ENCODE measurements at regions not wholly inside any gene's neighbourhood (a gene's known extent, or its start where the extent isn't known, plus 50 kb on each side); places are given as distances from the start of the nearest gene placed in this dataset.

DNA sequence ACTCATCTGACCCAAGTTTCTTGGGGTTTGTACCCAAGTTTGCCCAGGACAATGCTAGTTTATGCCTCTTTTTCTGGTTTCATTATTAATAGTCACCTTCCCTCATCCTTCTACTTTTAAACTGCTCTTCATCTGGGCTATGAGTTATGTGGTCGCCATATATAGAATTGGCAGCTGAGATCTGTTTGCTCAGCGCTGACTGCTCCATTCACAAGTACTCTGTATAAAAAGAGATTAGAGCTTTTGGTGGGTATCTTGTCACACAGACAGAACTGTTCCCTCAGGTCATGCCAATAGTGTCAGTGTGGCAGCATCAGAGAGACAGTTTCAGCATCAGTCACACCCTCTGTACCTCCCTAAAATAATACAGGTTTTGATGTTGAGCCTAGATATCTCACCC lies 326.0 kb downstream of the RAB38 start:
- Histone ChIP-seq H3K9ac (ENCODE audit: low read length) (no peak overlapping the region), H3K4me1 (ENCODE audit: low read length) (no peaks in the 10 kb centered on the region), H3K27ac (ENCODE audit: low read length) (no peak overlapping the region), H3K79me2 (ENCODE audit: low read length) (no peaks in the 10 kb centered on the region), H3K4me3 (ENCODE audit: low read length) (no peak overlapping the region), H3K9me3 (ENCODE audit: insufficient read depth, low read length) (no peaks in the 10 kb centered on the region), H2AFZ (ENCODE audit: low read depth, low read length) (no peak overlapping the region), H3K36me3 (replicated peaks; ENCODE audit: low read depth, low read length) (no peaks in the 10 kb centered on the region), H3K4me2 (ENCODE audit: low read length) (no peak overlapping the region), H3K27me3 (ENCODE audit: low read depth, low read length) (no peaks in the 10 kb centered on the region), H4K20me1 (ENCODE audit: insufficient read depth, low read length) (no peaks in the 10 kb centered on the region)
- TF ChIP-seq EZH2phosphoT487 (IDR thresholded peaks at IDR 0.05; ENCODE audit: low read depth) (no peak), CTCF (IDR thresholded peaks at IDR 0.05; ENCODE audit: low read depth, low read length) (no peak)

- Histone ChIP-seq H3K4me1 (ENCODE audit: low read length) (no peaks in the 10 kb centered on the region), H3K27ac (ENCODE audit: low read length) (no peak overlapping the region), H4K20me1 (ENCODE audit: insufficient read depth, low read length) (no peaks in the 10 kb centered on the region), H3K27me3 (ENCODE audit: low read depth, low read length) (no peaks in the 10 kb centered on the region), H3K79me2 (ENCODE audit: low read length) (no peaks in the 10 kb centered on the region), H3K4me3 (ENCODE audit: low read length) (no peak overlapping the region), H2AFZ (ENCODE audit: low read depth, low read length) (no peak overlapping the region), H3K36me3 (replicated peaks; ENCODE audit: low read depth, low read length) (no peaks in the 10 kb centered on the region), H3K9me3 (ENCODE audit: insufficient read depth, low read length) (peaks cover 12% of the 10 kb centered on the region; the same call in 1 of the 2 replicates), H3K9ac (ENCODE audit: low read length) (no peak overlapping the region), H3K4me2 (ENCODE audit: low read length) (no peak overlapping the region)
- TF ChIP-seq CTCF (IDR thresholded peaks at IDR 0.05; ENCODE audit: low read depth, low read length), result no peak
- no peak for TF ChIP-seq EZH2phosphoT487 (IDR thresholded peaks at IDR 0.05; ENCODE audit: low read depth)
These were observed 334.5 kb downstream of the RAB38 start for GRCh38 chr11:87840786-87841185.

DNA sequence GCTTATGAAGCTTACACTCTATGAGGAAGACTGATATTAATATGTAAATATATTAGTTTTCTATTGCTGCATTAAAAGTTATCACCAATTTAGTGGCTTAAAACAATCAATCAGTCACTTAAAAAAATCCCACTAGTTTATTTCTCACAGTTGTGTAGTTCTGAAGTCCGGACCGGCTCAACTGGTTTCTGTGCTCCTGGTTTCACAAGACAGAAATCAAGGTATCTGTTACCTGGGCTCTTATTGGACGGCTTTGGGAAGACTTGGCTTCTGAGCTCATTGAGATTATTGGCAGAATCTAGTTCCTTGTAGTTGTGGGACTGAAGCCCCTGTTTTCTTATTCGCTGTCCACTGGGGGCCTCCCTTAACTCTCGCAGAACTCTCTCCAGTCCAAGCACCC lies 343.0 kb downstream of the RAB38 start:
- Histone ChIP-seq H4K20me1 (ENCODE audit: insufficient read depth, low read length) (no peaks in the 10 kb centered on the region), H3K79me2 (ENCODE audit: low read length) (no peaks in the 10 kb centered on the region)

DNA sequence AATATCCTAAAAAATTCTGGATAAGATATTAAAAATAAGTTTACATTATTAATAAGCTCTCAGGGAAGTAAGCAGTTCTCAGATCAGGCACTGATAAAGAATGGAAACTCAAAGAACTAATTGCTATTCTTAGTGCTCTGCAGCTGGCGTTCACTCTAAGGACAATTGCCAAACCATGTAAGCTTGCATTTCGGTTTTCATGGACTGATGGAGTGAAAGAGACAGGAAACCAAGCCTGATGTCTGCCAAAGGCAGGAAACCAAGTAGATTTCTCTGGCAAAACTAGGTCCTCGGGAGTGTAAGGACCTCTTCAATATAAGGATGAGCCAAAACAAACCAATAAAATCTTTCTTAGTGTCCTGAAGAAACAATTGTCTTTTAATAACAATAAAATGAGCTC lies 355.2 kb downstream of the RAB38 start:
- Histone ChIP-seq H3K27ac (ENCODE audit: low read length) (no peak overlapping the region), H3K79me2 (ENCODE audit: low read length) (no peaks in the 10 kb centered on the region), H2AFZ (ENCODE audit: low read depth, low read length) (no peak overlapping the region), H3K4me2 (ENCODE audit: low read length) (no peak overlapping the region), H3K27me3 (ENCODE audit: low read depth, low read length) (no peaks in the 10 kb centered on the region), H4K20me1 (ENCODE audit: insufficient read depth, low read length) (no peaks in the 10 kb centered on the region), H3K9ac (ENCODE audit: low read length) (no peak overlapping the region), H3K36me3 (replicated peaks; ENCODE audit: low read depth, low read length) (no peaks in the 10 kb centered on the region), H3K4me3 (ENCODE audit: low read length) (no peak overlapping the region), H3K9me3 (ENCODE audit: insufficient read depth, low read length) (no peaks in the 10 kb centered on the region), H3K4me1 (ENCODE audit: low read length) (no peaks in the 10 kb centered on the region)
- TF ChIP-seq EZH2phosphoT487 (IDR thresholded peaks at IDR 0.05; ENCODE audit: low read depth) (no peak), CTCF (IDR thresholded peaks at IDR 0.05; ENCODE audit: low read depth, low read length) (no peak)

More for the DNA sequence above, 343.0 kb downstream of the RAB38 start:
- no peak overlapping the region for H2AFZ ChIP-seq (ENCODE audit: low read depth, low read length)
- TF ChIP-seq CTCF (IDR thresholded peaks at IDR 0.05; ENCODE audit: low read depth, low read length), result no peak
- no peak for TF ChIP-seq EZH2phosphoT487 (IDR thresholded peaks at IDR 0.05; ENCODE audit: low read depth)
- H3K9ac ChIP-seq (ENCODE audit: low read length), result no peak overlapping the region
- H3K4me3 ChIP-seq (ENCODE audit: low read length), result no peak overlapping the region
- no peaks in the 10 kb centered on the region for H3K4me1 ChIP-seq (ENCODE audit: low read length)
- H3K4me2 ChIP-seq (ENCODE audit: low read length), result no peak overlapping the region
- H3K27ac ChIP-seq (ENCODE audit: low read length), result no peak overlapping the region
- H3K27me3 ChIP-seq (ENCODE audit: low read depth, low read length), result no peaks in the 10 kb centered on the region
- no peaks in the 10 kb centered on the region for H3K36me3 ChIP-seq (replicated peaks; ENCODE audit: low read depth, low read length)
- H3K9me3 ChIP-seq (ENCODE audit: insufficient read depth, low read length), result no peaks in the 10 kb centered on the region
